ENCODE measurements at regions not wholly inside any gene's neighbourhood (a gene's known extent, or its start where the extent isn't known, plus 50 kb on each side); places are given as distances from the start of the nearest gene placed in this dataset.

GRCh38 chr18:34976123-34976522 is 65.1 kb upstream of the MAPRE2 start:
- TF ChIP-seq CTCF (IDR thresholded peaks at IDR 0.05) (no peak), POLR2A (IDR thresholded peaks at IDR 0.05) (no peak)

All from transverse colon (tissue), 3 donors.